ENCODE measurements at regions not wholly inside any gene's neighbourhood (a gene's known extent, or its start where the extent isn't known, plus 50 kb on each side); places are given as distances from the start of the nearest gene placed in this dataset.

GRCh38 chr19:28159065-28159464 is 1053.9 kb downstream of the UQCRFS1 start:
- TF ChIP-seq CTCF (IDR thresholded peaks at IDR 0.05) (no peak), NPAS2 (CRISPR knock-in tag; IDR thresholded peaks at IDR 0.05; ENCODE audit: borderline replicate concordance) (no peak), JUN (IDR thresholded peaks at IDR 0.05) (no peak), EHF (CRISPR knock-in tag; IDR thresholded peaks at IDR 0.05) (no peak), POLR2A (IDR thresholded peaks at IDR 0.05; ENCODE audit: low read length) (no peak), MAZ (IDR thresholded peaks at IDR 0.05; ENCODE audit: borderline replicate concordance, low read depth, low read length) (no peak), CHD4 (IDR thresholded peaks at IDR 0.05; ENCODE audit: borderline replicate concordance) (no peak), SREBF2 (IDR thresholded peaks at IDR 0.05) (no peak), RAD21 (conservative IDR thresholded peaks at IDR 0.05 in 1 of 2, IDR thresholded peaks at IDR 0.05 in 1 of 2) (no peak), JUNB (IDR thresholded peaks at IDR 0.05) (no peak), GATA3 (IDR thresholded peaks at IDR 0.05; ENCODE audit: borderline replicate concordance) (no peak), RCOR1 (IDR thresholded peaks at IDR 0.05; ENCODE audit: low read depth, low read length) (no peak), EP300 (IDR thresholded peaks at IDR 0.05) (no peak), HOXA7 (CRISPR knock-in tag; IDR thresholded peaks at IDR 0.05) (no peak)

Measured in A549 (cell line).